OCI-M1 (cell line): ENCODE measurements at regions not wholly inside any gene's neighbourhood (a gene's known extent, or its start where the extent isn't known, plus 50 kb on each side); places are given as distances from the start of the nearest gene placed in this dataset.

Experiments
- DNase-seq: peaks from one replicate; lab custom pipeline; 2025; lab: John Stamatoyannopoulos, UW

DNA sequence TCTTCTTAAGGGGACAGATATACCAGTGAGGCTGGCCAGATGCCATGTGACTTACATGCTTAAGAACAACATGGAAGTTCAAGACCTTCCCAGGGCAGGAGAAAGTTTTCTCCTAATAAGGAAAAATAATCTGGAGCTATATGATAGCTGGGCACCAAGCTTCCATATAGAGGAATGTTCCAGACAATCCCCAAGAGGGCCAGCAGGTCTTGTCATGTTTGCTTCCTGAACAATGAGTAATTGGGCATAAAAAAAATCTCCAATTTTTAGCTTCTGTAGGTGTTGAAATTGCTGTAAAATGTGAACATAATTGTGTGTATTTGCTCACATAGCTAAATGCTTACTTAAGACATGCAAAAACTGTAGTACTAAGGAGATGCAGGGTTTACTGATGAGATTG, 809.5 kb upstream of the PIK3C3 start:
- no peak for DNase-seq

DNA sequence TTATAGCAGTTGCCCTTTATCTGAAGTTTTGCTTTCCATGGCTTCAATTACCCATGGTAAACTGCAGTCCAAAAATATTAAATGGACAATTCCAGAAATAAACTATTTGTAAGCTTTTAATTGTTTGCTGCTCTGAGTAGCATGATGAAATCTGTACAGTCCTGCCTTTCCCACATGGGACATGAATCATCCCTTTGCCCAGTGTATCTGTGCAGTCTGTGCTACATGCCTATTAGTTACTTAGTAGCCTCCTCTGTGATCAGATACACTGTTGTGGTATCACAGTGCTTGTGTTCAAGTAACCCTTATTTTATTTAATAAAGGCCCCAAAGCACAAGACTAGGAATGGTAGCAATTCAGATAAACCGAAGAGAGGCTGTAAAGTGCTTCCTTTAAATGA, 810.6 kb upstream of the PIK3C3 start:
- no peak for DNase-seq

DNA sequence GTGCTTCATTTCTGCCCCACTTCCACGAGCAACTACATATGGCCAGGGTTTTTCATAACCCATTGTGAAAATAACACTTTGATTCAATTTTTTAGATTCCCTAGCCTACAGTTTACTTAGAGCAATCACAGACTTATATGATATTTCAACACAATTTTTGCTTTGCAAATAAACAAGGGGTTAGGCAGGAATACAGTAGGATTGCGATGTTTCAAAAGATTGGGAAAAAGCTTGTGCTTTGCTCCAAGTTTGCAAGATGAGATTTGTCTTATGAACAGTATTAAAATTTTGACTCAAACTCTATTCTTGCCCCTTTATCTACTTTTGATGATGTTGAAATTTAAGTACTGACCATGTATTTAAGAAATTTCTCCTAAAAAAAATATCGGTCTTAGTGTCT, 814.5 kb upstream of the PIK3C3 start:
- DNase-seq, result no peak

DNA sequence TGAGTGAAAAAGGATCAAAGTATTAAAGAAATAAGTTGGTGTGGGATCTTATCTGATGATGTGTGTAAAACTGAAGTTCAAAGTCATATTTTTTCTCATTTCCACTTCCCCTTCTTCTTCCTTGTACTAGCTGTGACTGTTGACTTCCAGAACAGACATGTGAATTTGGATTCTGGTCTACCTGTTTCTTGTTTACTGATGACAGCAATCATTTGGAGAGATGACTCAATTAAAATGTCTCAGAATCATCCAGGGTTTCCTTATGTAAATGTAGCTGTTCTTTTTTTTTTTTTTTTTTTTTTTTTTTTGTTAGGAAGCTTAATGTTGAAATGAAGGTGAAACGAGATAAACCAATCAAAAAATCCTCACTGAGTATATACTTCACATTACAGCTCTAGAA, 819.9 kb upstream of the PIK3C3 start:
- DNase-seq, result no peak

DNA sequence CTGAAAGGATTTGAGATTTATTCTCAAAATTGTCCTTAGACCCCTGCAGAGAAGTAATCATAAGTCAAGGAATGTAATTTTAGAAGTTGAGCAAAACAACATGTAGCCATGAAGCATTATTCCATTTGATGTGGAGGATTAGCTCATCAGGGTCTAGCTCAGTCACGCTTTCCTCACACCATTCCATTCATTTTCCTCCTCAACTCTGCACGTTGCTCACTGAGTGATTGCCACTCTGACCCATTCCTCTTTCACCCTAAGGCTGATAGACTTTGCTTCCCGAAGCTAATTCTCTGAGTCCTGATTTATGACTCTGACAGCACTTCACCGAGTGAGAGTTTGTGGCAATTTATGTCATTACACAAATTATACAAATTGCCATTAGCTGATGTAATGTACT, 820.6 kb upstream of the PIK3C3 start:
- DNase-seq, result no peak

DNA sequence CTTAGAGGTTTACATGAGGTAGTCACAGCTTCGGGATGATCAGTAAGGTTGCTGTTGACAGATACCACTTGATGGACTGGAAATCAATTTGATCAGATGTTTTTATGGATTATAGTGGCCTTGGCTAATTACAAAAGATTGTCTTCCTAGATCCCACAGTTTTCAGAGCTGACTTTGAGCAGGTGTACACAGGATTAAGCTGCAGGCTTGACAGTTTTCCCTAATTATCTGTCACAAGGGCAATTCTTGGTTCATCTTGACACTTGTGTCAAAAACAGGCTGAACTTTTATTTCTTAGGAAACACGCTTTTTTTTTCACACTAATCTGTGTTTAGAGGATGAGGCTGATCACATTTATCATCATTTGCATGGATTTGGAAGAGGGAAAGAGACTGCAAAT, 824.0 kb upstream of the PIK3C3 start:
- DNase-seq, result no peak

DNA sequence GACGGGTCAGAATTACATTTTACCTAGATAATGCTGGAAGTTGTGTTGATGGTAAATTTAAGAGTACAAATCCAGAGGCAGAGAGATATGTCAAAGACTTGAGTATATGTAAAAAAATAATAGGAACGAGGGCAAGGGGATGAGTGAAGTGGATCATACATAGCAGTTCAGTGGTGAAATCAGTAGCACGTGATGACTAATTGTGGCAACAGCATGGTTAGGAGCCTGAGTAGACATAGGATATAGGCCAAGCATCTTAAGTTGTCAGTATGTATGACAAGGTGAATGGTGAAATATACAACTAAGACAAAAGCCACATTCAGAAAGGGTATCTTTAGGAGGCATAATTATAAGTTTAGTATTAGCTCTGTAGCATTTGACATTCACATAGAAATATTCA, 826.5 kb upstream of the PIK3C3 start:
- no peak for DNase-seq

DNA sequence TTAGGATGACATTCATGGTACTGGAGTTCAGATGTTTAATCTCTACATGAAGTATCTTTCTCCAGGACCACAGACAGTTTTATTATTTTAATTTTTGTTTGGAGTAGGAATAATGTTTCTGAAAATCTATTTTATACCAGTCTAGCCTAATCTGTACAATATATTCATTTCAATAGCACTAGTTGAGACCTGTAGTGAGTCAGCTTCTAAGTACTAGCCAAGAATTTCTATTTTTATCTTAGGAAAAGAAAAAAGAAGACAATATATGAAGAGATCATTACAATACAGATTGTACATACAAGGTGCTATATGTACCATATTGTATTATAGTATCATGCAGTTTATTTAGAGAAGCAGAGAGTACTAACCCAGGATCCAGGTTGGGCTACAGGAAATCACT, 826.9 kb upstream of the PIK3C3 start:
- no peak for DNase-seq

DNA sequence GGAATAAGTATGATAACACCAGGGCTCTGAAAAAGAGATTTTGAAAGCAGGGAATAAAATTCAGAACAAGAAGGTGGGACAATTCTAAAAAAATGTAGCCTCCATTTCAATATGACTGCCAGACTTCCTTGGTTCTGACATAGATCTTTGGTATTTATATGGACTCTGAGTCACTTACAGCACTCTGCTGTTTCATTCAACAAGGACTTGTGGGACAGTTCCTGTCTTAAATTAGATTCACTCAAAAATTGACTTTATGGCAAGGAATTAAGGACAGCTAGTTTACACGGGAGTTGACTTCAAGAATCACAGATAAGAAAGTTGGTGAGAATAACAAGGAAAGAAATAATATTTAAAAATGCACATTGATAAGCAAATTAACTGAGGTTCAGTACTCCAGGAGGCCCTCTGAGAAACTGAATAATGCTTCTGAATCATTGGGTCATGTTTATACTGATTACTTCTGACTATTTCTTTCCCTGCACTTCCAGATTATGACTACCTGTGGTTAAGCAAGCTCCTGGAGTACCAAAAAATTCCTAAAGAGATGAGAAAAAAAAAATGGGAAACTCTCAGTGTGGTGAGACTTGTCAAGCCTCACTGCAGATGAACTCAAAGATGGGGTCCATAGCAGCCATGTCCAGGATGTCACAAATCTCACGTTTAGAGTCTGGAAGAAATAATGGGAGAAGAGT, 828.3 kb upstream of the PIK3C3 start:
- DNase-seq, result no peak

DNA sequence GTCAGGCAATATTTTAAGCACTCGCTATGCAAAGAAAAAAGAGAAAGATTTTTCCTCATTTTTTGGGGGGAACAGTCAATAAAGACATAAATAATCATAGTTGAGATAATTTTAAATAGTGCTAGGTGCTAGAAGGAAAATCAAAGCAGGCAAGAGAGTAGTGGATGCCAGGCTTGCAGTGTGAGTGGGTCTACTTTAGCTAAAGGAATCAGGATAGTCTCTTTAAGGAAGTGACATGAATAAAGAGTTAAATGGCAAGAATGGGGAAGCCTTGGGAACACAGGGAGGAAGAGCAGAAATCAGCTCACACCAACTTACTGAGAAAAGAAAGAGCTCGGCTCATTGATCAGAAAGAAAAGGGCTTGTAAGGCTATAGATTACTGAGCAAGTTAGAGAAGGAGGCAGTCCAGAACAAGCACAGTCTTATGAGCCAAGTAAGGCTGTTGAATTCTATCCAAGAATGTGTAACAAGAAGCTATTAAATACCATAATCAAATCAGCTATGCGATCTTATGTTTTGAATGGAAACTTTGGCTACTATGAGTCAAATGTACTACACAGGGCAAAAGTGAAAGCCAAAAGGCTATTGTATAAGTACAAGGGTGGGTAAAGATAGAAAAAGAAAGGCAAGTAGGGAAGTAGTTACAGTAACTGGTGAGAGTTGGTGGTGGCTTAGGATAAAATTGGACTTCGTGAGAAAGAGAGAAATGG, 833.8 kb upstream of the PIK3C3 start:
- DNase-seq, result peak; percentile 21

DNA sequence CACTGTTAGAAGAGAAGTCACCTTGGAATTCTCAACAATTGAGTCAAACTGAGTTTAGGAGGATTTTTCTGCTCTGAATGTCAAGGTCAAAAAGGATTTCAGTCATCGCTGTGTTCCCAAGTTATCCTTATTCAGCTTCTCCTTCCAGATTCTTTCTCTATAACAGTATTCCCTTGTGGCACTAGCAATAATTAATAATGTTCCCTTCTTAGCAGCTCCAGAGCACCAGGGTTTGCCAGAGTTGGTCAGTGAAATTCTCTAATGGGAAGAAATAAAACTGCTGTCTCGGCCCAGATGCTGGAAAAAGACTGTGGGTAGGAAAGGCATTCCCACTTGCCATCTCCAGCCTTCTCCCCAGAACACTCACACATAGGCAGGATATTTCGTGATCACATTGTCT, 836.0 kb upstream of the PIK3C3 start:
- no peak for DNase-seq

DNA sequence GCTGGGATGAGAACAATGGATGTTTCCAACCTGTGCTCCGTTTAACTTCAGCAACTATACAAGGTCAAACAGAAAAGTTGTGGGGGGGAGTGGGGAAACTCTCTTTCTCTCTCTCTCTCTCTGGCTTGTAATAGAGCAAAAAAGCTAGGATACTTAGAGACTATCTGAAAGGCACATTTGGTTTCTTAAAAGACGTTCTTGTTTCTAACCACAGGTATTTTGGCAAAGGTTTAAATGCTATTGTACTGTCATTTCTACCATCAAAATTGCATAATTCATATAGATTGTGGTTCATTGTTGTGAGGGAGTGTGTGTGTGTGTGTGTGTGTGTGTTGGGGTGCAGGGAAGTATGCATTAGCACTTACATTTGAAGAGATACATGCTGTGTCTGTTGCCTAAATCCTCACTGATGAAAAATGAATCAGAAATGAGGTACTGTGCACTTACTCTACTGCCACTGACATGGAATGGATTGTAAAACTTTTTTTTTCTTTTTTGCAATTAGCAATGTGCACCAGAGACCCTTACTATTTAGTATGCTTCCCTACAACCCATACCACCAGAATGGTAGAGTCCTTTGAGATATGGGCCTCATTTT, 841.0 kb upstream of the PIK3C3 start:
- no peak for DNase-seq

DNA sequence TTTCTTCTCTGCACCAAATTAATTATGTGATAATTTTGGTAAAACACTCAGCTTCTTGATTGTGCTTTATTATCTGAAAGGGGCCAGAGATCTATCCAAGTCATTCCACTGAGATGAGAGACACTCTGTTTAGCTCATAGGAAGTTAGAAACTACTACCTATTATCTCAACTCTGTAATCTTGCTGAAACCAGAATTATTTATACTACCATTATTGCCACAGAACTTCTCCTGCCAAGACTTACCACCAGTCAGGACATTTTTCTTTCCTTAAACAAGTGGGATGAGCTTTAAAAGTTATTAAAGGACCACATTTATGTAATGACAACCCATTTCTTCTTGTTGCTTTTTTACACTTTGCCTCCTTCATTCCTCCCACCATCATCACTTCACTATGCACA, 855.6 kb upstream of the PIK3C3 start:
- no peak for DNase-seq

DNA sequence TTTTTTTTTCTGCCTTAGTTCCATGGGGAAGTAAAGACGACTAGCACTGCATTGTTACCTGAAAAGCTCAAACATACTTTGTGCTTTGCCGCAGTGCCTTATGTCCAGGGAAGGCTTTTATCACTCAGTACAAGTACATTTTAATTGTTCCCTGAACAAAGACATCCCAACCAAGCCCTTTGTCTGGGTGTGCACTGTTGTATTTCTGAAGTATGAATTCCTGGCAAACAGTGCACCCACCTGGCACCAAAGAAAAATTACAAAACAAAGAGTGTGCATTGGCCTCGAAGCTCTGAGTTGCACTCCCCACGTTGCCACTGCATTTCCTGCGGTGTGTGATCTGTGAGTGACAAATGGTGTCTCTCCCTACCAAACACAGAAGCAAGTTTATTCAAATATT, 858.5 kb upstream of the PIK3C3 start:
- peak; percentile 25 for DNase-seq

DNA sequence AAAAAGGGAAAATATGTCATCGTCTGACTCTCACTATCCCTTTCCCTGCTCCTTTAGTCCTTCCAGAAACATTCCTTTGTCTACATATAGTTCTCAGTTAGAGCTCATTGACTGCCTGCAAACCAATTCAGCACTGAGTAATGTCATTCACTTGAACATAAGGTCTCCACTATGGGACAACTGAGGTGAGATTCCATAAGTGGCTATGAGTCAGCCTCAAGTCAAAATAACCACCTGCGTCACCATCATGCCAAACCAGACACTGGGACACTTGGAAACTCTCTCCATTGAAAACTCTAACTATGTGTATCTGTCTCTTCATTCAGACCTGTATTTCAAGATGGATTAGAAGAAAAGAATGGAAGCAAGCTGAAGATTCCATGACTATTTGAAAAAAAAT, 878.0 kb upstream of the PIK3C3 start:
- DNase-seq, result no peak

DNA sequence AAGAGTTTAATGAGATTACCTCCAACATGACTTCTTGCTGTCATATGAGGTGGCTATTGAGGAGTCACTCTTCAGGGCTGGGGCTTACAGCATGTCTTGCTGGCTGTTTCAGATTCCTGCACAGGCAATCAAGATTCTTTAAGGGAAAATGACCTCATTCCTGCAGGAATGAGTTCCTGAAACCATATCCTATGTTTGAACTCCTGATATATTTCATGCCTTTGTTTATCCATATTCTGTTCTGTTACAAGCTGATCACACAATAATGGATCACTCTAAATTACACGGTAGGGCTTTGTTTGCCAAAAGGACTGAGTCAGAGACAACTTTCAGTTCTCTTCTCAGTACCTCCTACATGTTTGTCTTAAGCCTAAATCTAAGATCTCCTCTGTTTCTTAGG, 879.8 kb upstream of the PIK3C3 start:
- DNase-seq, result no peak

DNA sequence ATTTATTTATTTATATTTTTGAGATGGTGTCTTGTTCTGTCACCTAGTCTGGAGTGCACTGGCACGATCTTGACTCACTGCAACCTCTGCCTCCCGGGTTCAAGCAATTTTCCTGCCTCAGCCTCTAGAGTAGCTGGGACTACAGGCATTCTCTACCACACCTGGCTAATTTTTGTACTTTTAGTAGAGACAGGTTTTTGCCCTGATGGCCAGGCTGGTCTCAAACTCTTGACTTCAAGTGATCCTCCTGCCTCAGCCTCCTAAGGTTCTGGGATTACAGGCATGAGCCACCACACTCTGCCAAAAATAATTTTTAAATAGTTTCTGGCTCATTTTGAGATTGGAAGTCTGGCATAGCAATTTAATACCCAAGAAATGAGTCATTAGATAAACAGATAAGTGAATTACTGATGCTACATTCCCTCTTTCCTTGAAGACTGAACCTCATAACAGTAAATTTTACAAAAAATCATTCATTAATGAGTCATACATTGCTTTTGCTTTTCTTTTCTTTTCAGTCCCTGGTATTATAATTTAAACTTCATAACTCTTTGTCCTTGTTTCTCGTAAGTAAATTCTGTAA, 881.6 kb upstream of the PIK3C3 start:
- DNase-seq, result no peak

DNA sequence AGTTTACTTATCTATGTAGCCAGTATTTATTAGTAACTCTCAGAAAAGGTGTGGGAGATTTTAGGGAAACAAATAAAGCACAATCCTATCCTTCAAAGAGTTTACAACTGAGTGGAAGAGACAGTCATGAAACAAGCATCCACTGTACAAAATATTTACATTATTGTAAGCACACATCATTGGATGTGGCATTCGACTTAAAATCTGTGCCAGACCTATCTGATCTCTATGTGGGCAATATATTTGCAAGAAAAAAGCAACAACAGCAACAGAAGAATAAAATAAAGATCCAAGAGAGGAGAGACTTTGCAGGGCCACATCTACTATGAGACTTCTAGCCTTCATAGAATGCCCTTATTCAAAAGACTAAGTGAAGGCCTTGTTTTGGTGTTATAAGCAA, 882.1 kb upstream of the PIK3C3 start:
- no peak for DNase-seq

DNA sequence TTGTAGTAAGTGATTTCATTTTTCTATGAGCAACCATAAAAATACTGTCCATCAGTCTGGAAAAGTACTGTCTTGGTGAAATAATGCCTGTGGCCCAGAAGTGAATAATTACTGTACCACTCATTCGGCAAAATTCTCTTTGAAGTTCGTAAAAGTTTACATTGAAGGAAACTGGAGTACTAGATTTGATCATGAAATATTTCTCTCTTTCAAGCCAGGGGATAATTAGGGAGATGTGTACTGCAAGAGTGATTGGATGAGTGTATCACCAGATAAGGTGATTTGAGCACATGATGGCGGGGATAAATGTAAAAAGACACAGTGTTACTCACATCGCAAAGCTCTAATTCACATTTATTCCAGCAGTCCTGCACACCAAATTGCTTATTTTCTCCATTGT, 883.2 kb upstream of the PIK3C3 start:
- no peak for DNase-seq

DNA sequence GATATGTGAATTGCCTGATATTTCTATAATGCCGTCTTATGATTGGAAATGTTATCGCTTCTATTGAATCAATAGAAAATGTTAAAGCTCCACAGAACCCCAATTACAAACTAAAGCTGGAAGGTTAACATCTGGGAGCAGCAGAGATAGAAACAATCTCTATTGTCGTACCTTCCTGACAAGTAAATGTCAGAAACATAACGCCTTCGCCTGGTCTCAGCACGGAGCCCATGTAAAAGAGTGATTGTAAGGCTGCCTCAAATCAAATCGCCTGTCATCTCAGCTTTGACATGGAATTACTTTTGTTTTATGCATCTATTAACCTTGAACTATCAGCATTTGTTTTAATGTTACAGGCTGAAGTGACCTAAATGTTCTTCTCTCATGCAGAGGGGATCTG, 885.9 kb upstream of the PIK3C3 start:
- no peak for DNase-seq

DNA sequence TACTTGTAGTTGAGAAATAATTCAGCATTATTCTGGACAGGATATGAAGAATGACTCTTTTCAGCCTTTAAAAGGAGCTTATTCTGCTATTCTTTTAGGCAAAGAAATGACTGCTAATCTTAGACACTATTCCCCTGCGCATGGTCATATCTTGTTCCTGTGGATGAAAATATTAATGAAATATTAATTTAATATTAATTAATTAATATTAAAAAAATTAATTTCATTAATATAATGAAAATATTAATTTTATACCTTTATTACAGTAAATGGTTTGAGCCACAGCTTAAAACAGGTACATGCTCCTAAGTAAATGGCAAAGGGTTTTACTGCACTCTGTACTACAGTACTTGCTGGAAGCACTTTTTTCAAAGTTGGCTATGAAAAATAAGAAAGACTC, 890.1 kb upstream of the PIK3C3 start:
- DNase-seq, result no peak

DNA sequence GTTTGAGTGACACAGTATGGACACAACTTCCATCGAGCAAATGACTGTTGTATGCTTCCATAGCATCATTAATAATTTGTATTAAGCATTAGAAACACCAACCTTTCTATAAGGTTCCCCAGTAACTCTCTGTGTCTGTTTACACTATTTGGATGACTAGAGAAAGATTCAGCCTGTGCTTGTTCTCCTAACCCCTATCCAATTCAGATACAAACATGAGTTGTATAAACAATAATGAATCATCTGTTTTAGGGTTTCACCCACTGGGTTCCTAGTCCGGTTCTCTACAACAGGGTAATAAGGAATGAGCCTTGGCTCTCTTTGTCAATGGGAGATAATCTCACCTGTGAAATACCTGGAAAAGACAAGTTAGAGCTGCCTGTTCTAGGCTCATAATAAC, 894.1 kb upstream of the PIK3C3 start:
- DNase-seq, result no peak

DNA sequence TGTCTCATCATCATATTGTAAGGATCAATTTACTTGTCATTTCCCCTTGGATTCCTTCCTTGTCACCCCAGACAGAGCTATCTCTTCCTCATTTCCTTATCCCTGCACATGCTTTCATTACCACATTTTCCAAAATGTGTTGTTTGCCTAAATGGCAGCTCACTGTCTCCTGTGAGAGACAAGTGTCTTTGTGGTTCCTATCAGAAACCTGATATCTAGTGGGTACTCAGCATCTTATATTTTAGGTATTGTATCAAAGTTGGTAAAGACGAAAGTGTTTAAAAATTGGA, 896.0 kb upstream of the PIK3C3 start:
- no peak for DNase-seq
